SIG-M5 treated with dmso at 0.1 percent for 504 hours (cell line): ENCODE measurements at regions not wholly inside any gene's neighbourhood (a gene's known extent, or its start where the extent isn't known, plus 50 kb on each side); places are given as distances from the start of the nearest gene placed in this dataset.
A peak's percentile ranks its signal among the peaks of the same experiment; 100 is the strongest.
"Not testable (repeated sequence)": the region's sequence is repeated elsewhere in the genome, so short reads cannot be mapped to it uniquely, and the experiment has no call there.

Source experiments
- DNase-seq: peaks from one replicate; lab custom pipeline; 2025; ENCODE audit not compliant: unreplicated experiment; lab: John Stamatoyannopoulos, UW

DNA sequence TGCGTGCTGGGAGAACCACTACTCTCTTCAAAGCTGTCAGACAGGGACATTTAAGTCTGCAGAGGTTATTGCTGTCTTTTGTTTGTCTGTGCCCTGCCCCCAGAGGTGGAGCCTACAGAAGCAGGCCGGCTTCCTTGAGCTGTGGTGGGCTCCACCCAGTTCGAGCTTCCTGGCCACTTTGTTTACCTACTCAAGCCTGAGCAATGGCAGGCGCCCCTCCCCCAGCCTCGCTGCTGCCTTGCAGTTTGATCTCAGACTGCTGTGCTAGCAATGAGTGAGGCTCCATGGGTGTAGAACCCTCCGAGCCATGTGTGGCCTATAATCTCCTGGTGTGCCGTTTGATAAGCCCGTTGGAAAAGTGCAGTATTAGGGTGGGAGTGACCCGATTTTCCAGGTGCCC is 542.5 kb upstream of the KLF4 start:
- not testable (repeated sequence) for DNase-seq

GRCh38 chr9:108031221-108031620 is 541.7 kb upstream of the KLF4 start:
- DNase-seq, result not testable (repeated sequence)

- not testable (repeated sequence) for DNase-seq
Observed at GRCh38 chr9:108026718-108027117, 537.1 kb upstream of the KLF4 start.

GRCh38 chr9:108024604-108025003 is 535.0 kb upstream of the KLF4 start:
- DNase-seq, result no peak

DNA sequence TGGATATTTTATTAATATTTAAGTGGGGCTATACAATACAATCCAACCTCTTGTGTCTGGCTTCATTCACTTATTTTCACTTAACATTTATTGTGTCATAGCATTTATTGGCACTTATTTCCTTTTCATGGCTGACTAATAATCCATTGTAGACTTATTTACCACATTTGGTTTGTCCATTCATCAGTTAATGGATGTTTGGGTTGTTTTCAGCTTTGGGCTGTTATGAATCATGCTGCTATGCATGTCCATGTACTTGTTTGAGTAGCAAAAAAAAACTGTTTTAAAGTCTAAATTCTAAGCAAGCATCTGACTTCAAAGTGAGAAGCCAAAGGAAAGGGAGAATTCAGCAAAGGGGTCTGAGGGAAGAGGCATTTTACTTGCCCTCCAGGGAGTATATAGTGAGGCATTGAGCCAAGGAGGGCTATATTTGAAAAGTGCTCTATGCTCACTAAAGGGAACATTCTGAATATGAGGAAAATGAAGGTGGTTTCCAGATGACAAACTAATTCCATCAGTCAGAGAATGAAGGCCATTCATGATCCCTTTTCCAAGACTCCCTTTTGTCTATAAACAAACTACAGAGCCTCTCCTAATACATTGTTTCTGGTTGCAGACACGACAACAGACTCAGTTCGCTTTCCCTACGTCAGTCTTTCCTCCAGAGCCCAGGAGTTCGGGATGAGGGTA is 532.8 kb upstream of the KLF4 start:
- no peak for DNase-seq

GRCh38 chr9:108021096-108021710 is 531.6 kb upstream of the KLF4 start:
- DNase-seq, result no peak

DNA sequence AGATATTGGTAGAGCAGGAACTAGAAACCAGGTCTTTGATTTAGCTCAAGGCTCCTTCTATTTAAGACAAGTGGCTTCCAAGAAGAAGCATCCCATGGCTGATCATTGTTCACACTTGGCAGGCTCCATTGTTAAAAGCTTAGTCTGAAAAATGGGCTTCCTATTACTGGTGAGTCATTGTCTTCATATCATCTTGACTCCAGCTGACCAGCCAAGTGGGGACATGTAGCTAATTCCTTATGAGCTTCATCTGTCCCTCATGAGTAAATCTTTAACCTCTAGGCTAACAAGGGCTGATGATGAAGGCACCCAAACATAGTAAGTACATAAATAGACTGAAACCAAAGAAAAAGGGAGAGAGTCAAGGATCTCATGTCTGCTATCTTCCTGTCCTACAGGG is 530.3 kb upstream of the KLF4 start:
- no peak for DNase-seq

- no peak for DNase-seq
Observed at GRCh38 chr9:108017671-108018070, 528.1 kb upstream of the KLF4 start.

DNA sequence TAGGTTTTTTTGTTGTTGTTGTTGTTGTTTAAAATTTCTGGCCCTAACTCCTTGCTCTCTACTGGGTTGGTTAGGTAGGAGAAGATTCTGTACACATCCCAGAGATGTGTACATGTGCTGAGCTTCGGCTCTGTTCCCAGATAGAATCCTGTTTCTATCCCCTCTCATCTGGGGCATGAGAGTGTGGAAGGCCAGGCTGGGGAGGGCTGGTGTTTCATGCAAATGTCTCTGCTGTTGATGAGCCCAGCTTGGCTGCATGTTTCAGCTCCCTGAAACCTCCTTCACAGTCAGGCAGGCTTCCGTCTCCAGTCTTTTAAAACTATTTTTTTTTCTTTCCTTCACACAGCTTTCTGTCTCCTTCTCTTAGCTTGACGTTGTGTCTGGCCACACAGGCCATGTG is 526.9 kb upstream of the KLF4 start:
- DNase-seq, result no peak

- DNase-seq, result no peak
Observed at GRCh38 chr9:108015690-108016089, 526.1 kb upstream of the KLF4 start.

- no peak for DNase-seq
Observed at GRCh38 chr9:108014353-108014752, 524.8 kb upstream of the KLF4 start.

DNA sequence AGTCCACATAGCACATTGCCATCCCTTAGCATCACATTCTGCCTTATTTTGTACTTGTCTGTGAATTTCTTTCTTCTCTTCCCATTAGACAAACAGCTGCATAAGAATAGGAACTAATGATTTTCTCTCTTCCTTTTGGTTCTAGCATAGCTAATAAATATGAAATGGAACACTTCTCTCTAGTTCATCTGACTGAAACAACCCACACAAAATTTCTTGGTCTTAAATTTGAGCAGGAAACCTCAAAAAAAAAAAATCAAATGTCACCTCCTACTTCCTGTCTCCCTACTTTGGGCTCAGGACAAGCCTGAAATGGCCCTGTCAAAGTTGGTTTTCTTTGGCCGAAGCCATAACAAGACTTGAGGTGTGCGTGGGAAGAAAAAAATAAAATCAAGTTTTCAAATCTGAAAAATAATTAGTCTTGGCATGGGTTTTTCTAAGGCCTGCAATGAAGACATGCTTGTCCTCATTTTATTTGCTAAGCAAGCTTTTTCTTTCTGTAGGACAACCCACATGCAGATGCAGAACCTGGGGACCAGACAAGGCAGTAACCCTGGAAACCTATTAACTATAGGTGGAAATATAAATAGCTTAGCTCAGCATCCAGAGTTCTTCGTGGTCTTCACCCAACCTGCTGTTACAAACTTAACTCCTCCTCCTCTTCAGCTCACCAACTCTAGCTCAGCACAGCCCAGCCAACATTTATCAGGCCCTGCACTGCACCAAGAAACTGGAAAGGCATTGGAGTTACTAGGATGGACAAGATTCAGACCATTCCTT is 523.5 kb upstream of the KLF4 start:
- no peak for DNase-seq

- DNase-seq, result no peak
Observed at GRCh38 chr9:108012405-108012804, 522.8 kb upstream of the KLF4 start.

- no peak for DNase-seq
Observed at GRCh38 chr9:108003526-108003925, 514.0 kb upstream of the KLF4 start.

DNA sequence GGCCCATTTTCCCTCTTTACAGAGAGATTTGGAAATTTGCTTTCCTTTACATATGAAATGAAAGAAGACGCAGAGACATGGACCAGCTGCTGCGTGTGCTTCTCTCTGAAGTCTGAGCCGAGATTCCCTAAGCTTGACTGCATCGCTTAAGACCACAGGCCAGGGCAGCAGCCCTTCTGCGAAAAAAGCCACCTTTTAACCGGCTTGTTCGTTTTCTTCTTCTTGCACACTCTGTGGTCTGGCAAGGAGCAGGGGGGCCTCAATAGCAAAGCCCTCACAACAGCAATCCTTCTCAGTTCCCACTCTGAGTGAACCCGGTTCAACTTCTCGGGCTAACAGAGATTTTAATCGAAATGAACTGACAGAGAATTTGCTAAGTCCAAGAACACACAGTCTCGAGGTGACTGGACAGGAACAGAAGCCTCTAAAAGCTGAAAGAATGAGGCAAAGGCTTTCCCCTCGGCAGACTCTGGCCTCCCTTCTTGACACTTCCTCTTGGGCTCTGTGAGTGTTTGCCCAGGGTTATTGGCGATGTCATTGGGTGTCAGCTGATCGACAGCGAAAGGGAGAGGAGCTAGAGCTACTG is 512.9 kb upstream of the KLF4 start:
- peak; percentile 23 for DNase-seq

DNA sequence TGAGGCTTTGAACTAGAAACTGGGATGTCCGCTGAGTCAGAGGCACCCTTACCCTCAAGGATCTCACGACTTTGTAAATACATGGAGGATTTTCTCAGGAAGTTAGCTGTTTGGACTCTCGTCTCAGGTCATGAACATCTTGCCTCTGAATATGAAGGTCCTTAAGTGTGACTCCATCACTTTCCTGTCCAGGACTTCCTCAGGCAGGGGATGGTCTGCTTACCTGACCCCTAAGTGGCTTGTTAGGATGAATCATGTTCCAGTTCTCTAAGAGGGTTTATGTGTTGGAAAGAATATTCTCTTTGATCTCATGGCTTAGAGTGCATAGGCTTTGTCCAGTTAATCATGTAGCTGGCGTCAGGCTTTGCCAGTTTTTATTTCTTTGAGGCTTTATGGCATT is 511.7 kb upstream of the KLF4 start:
- no peak for DNase-seq

GRCh38 chr9:107999890-108000289 is 510.3 kb upstream of the KLF4 start:
- DNase-seq, result no peak

GRCh38 chr9:107999011-107999410 is 509.4 kb upstream of the KLF4 start:
- DNase-seq, result no peak

- no peak for DNase-seq
Observed at GRCh38 chr9:107994648-107995047, 505.1 kb upstream of the KLF4 start.

DNA sequence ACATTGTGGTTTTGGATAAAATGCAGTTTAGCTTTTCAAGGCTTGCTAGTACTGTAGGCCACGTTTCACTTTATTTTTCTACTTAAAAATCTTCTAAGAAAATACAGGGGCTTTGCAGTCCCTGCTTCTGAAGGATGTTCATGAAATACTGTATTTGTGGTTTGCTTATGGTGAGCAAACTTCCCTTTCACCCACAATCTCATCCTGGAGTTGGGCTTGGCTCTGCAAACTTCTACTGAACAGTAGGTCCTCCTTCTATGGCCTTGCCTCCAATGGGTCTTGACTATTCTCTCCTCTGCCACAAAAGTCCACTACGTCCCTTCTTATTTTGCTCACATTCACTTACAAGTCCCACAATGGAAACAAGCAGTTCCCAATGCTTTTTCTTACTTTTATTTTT is 502.7 kb upstream of the KLF4 start:
- DNase-seq, result peak; percentile 20

DNA sequence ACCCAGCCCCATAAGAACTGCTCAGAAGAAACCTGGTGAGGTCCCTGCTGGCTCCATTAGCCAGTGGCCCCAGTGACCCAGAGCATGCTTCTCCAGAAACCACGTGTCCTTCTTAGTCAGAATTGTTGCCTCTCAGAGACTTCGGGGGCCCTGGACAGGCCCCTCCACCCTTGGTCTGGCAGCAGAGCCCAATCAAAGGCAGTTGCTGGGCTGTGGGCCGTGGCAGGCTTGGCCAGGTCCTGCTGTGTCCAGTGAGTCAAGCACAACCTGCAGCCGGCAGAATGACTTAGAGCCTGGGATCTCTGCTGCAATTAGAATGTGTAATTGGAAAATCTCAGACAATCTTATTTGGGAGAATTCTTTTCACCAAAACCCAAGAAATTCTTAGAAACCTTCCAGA is 502.0 kb upstream of the KLF4 start:
- DNase-seq, result no peak

- DNase-seq, result peak; percentile 87
Observed at GRCh38 chr9:107989544-107989943, 500.0 kb upstream of the KLF4 start.
